NOMO-1 (cell line): ENCODE measurements at regions not wholly inside any gene's neighbourhood (a gene's known extent, or its start where the extent isn't known, plus 50 kb on each side); places are given as distances from the start of the nearest gene placed in this dataset.

Source experiments
- DNase-seq, 2 experiments: peaks; one replicate each; lab custom pipeline; 2025; ENCODE audit not compliant: unreplicated experiment in 2 of 2; lab: John Stamatoyannopoulos, UW

DNA sequence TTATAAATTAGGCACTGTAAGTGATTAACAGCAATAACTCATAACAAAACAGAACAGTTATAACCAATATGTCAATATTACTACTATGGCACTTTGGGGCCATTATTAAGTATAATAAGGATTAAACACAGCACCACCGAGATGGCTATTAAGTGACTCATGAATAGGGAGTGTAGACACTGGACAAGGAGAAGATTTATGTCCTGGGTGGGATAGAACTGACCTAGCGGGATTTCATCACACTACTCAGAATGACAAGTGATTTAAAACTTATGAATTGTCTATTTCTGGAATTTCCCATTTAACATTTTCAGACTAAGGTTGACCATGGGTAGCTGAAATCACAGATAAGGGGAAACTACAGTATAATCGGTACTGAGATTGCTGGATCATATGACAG, 79.0 kb upstream of the SLC7A1 start:
- DNase-seq, result no peak

GRCh38 chr13:29664591-29664990, 69.1 kb upstream of the SLC7A1 start:
- DNase-seq, result peak; percentile 50 to 89

GRCh38 chr13:29654843-29655547, 59.5 kb upstream of the SLC7A1 start:
- DNase-seq, result no peak

GRCh38 chr13:29654384-29654783, 58.9 kb upstream of the SLC7A1 start:
- no peak for DNase-seq

DNA sequence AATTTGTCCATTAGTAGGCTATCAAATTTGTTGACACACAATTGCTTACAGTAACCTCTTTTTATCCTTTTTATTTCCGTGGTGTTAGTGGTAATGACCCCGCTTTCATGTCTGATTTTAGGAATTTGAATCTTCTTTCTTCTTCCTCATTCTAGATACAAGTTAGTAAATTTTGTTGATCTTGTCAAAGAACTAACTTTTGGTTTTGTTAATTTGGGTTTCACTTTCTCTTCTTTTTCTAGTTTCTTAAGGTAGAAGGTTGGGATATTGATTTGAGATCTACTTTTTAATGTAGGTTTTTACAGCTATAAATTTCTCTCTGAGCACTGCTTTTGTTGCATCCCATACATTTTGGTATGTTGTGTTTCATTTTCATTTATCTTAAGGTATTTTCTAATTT, 53.3 kb upstream of the SLC7A1 start:
- DNase-seq, result peak in 1 of 2 experiments; percentile 25
